ENCODE measurements at regions not wholly inside any gene's neighbourhood (a gene's known extent, or its start where the extent isn't known, plus 50 kb on each side); places are given as distances from the start of the nearest gene placed in this dataset.
A peak's percentile ranks its signal among the peaks of the same experiment; 100 is the strongest.
"Not testable (repeated sequence)": the region's sequence is repeated elsewhere in the genome, so short reads cannot be mapped to it uniquely, and the experiment has no call there.

GRCh38 chr9:61330342-61331092, 140.7 kb downstream of the SPATA31A7 start:
- H3K4me3 ChIP-seq (ENCODE audit: low read length): peak overlapping the region; percentile 21
- not testable (repeated sequence) for DNase-seq (ENCODE audit: low read depth)

- H3K4me3 ChIP-seq (ENCODE audit: low read length); DNase-seq (ENCODE audit: low read depth): not testable (repeated sequence)
Observed at GRCh38 chr9:61356936-61357335, 167.1 kb downstream of the SPATA31A7 start.

DNA sequence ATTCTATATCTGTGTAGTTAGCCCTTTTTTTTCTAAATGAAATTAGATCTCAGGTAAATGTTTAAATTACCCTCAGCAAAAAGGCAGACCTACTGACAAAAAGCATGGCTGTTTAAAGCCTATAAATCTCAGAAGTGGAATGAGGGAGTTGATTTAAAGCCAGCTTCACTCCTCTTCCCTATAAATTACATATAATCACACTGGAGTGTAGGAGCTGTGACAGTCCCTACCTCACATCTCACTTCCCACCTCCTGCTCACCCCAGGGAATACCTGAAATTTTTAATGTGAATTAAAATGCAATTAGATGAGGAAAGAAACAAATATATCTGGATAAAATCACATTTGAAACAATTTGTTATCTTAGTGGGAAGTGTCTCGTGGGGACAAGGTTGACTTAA, 184.6 kb downstream of the SPATA31A7 start:
- not testable (repeated sequence) for H3K4me3 ChIP-seq (ENCODE audit: low read length); DNase-seq (ENCODE audit: low read depth)

DNA sequence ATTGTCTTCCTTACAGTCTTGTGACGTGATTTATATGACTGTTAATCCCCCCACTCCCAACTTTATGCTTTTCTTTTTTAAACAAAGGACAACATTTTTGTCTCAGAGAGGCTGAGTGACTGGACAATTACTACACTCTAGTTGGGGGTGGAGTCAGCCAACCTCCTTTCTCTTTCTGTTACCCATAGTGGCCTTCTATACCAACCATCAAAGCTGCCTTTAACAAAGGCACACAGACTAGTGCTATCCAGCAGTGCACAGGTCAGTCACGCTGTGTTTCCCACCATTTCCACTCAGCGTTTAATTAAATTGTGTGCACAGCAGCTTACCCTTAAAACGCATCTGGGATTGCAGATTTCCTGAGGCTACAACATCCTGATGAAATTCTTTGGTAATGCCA, 186.3 kb downstream of the SPATA31A7 start:
- H3K4me3 ChIP-seq (ENCODE audit: low read length); DNase-seq (ENCODE audit: low read depth): not testable (repeated sequence)

- DNase-seq (ENCODE audit: low read depth); H3K4me3 ChIP-seq (ENCODE audit: low read length): not testable (repeated sequence)
Observed at GRCh38 chr9:61386035-61386815, 196.4 kb downstream of the SPATA31A7 start.

GRCh38 chr9:61386816-61387102, 196.9 kb downstream of the SPATA31A7 start:
- not testable (repeated sequence) for DNase-seq (ENCODE audit: low read depth); H3K4me3 ChIP-seq (ENCODE audit: low read length)

DNA sequence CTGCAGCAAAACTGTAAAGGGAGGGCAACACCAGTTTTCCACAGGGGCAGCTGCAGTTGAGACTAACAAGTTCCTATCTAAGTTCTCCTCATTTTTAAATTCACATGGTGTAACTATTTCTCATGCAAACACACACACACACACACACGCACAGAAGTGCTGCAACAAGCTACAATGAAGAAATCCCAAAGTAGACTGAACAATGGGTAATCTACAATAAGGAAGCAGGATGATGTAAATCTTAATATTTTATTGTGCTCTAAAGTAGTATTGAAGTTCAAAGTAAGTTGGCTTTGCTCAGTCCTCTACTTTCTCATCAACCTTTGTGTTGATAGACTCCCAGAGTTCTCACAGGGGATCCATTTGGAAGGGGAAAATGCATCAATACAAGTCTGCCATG, 212.9 kb downstream of the SPATA31A7 start:
- H3K4me3 ChIP-seq (ENCODE audit: low read length); DNase-seq (ENCODE audit: low read depth): not testable (repeated sequence)

- H3K4me3 ChIP-seq (ENCODE audit: low read length); DNase-seq (ENCODE audit: low read depth): not testable (repeated sequence)
Observed at GRCh38 chr9:61411933-61412605, 222.2 kb downstream of the SPATA31A7 start.

DNA sequence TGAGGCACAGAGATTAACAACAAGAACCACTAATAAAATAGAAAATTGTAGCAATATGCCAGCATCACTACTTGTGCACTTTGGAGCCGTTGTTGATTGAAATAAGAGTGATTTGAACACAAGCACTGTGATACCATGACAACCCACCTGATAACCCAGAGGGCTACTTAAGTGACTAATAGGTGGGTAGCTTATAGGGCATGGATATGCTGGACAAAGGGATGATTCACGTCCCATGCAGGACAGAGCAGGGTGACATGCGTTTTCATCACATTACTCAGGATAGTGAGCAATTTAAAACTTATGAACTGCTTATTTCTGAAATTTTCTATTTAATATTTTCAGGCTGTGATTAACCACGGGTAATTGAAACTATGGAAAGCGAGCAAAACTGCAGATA, 222.9 kb downstream of the SPATA31A7 start:
- not testable (repeated sequence) for DNase-seq (ENCODE audit: low read depth); H3K4me3 ChIP-seq (ENCODE audit: low read length)

- not testable (repeated sequence) for H3K4me3 ChIP-seq (ENCODE audit: low read length); DNase-seq (ENCODE audit: low read depth)
Observed at GRCh38 chr9:61418174-61418573, 228.3 kb downstream of the SPATA31A7 start.

GRCh38 chr9:61420267-61420958, 230.6 kb downstream of the SPATA31A7 start:
- not testable (repeated sequence) for H3K4me3 ChIP-seq (ENCODE audit: low read length); DNase-seq (ENCODE audit: low read depth)

- not testable (repeated sequence) for H3K4me3 ChIP-seq (ENCODE audit: low read length)
Observed at GRCh38 chr9:61447189-61447588, 257.4 kb downstream of the SPATA31A7 start.

GRCh38 chr9:61460860-61461259, 271.0 kb downstream of the SPATA31A7 start:
- H3K4me3 ChIP-seq (ENCODE audit: low read length); DNase-seq (ENCODE audit: low read depth): not testable (repeated sequence)

More at GRCh38 chr9:61447189-61447588, 257.4 kb downstream of the SPATA31A7 start:
- DNase-seq (ENCODE audit: low read depth): not testable (repeated sequence)
